Left ventricle myocardium inferior (tissue), 1 donor: ENCODE measurements at regions not wholly inside any gene's neighbourhood (a gene's known extent, or its start where the extent isn't known, plus 50 kb on each side); places are given as distances from the start of the nearest gene placed in this dataset.

Experiments
- DNase-seq: peaks from one replicate; pipeline ENCODE4 v3.0.0-alpha.2; 2020
- H3K27ac ChIP-seq: fragments of 200-600 bp; replicated peaks from 2 replicates; pipeline ENCODE4 v1.8.0; 2021
- H3K27me3 ChIP-seq: fragments of 200-600 bp; 2 replicates; pipeline ENCODE4 v1.8.0; 2021; ENCODE audit warnings: low read depth
- H3K36me3 ChIP-seq: fragments of 200-600 bp; 2 replicates; pipeline ENCODE4 v1.8.0; 2021
- H3K4me1 ChIP-seq: fragments of 200-600 bp; 2 replicates; pipeline ENCODE4 v1.8.0; 2021
- H3K4me3 ChIP-seq: fragments of 200-600 bp; 2 replicates; pipeline ENCODE4 v1.8.0; 2021; ENCODE audit warnings: mild to moderate bottlenecking, moderate library complexity
- H3K9me3 ChIP-seq: fragments of 200-600 bp; replicated peaks from 2 replicates; pipeline ENCODE4 v1.8.0; 2021
- CTCF ChIP-seq: fragments of 200-600 bp; IDR thresholded peaks from 2 replicates; pipeline ENCODE4 v1.8.0; 2021; ENCODE audit warnings: antibody characterized with exemption, mild to moderate bottlenecking, borderline replicate concordance
- intact Hi-C: fragments of 100-400 bp; cut with micrococcal nuclease; formaldehyde crosslinking; loops from one replicate; pipeline ENCODE4 v1.11.0; 2022
- donor health status: DM: no; HTN: yes; CAD: no; lungs with severe emphysema.

GRCh38 chr14:98466807-98467206, 805.2 kb downstream of the BCL11B start:
- H3K27me3 ChIP-seq: peaks cover 12% of the 10 kb centered on the region
- H3K36me3 ChIP-seq: no peaks in the 10 kb centered on the region
- intact Hi-C loops: no loop called here
- H3K4me1 ChIP-seq: no peaks in the 10 kb centered on the region
- H3K27ac ChIP-seq: no peak overlapping the region
- no peaks in the 10 kb centered on the region for H3K9me3 ChIP-seq
- DNase-seq: no peak
- TF ChIP-seq CTCF: no peak
- no peak overlapping the region for H3K4me3 ChIP-seq

GRCh38 chr14:98470663-98471062, 801.3 kb downstream of the BCL11B start:
- DNase-seq: no peak
- peaks cover 12% of the 10 kb centered on the region for H3K27me3 ChIP-seq
- TF ChIP-seq CTCF: no peak
- intact Hi-C loops: no loop called here
- H3K36me3 ChIP-seq: no peaks in the 10 kb centered on the region
- no peaks in the 10 kb centered on the region for H3K4me1 ChIP-seq
- H3K9me3 ChIP-seq: no peaks in the 10 kb centered on the region
- H3K27ac ChIP-seq: no peak overlapping the region
- no peak overlapping the region for H3K4me3 ChIP-seq

GRCh38 chr14:98474900-98475299, 797.1 kb downstream of the BCL11B start:
- no peaks in the 10 kb centered on the region for H3K4me1 ChIP-seq
- intact Hi-C loops: no loop called here
- H3K9me3 ChIP-seq: peaks cover 6% of the 10 kb centered on the region
- TF ChIP-seq CTCF: no peak
- no peaks in the 10 kb centered on the region for H3K36me3 ChIP-seq
- DNase-seq: no peak
- no peak overlapping the region for H3K27ac ChIP-seq
- H3K4me3 ChIP-seq: no peak overlapping the region
- no peaks in the 10 kb centered on the region for H3K27me3 ChIP-seq

GRCh38 chr14:98477935-98478334, 794.1 kb downstream of the BCL11B start:
- no peak for TF ChIP-seq CTCF
- peaks cover 7% of the 10 kb centered on the region for H3K9me3 ChIP-seq
- peaks cover 7% of the 10 kb centered on the region for H3K27me3 ChIP-seq
- H3K4me3 ChIP-seq: no peak overlapping the region
- intact Hi-C loops: no loop called here
- no peak overlapping the region for H3K27ac ChIP-seq
- H3K4me1 ChIP-seq: no peaks in the 10 kb centered on the region
- H3K36me3 ChIP-seq: no peaks in the 10 kb centered on the region
- DNase-seq: no peak

GRCh38 chr14:98489115-98489514, 782.9 kb downstream of the BCL11B start:
- DNase-seq: no peak
- no peak for TF ChIP-seq CTCF
- H3K4me3 ChIP-seq: no peak overlapping the region
- H3K36me3 ChIP-seq: no peaks in the 10 kb centered on the region
- no peak overlapping the region for H3K27ac ChIP-seq
- no peaks in the 10 kb centered on the region for H3K4me1 ChIP-seq
- no peaks in the 10 kb centered on the region for H3K27me3 ChIP-seq
- intact Hi-C loops: no loop called here
- H3K9me3 ChIP-seq: peaks cover 18% of the 10 kb centered on the region

- intact Hi-C loops: no loop called here
- Histone ChIP-seq H3K36me3 (no peaks in the 10 kb centered on the region), H3K4me1 (no peaks in the 10 kb centered on the region), H3K9me3 (no peaks in the 10 kb centered on the region), H3K4me3 (no peak overlapping the region), H3K27ac (no peak overlapping the region), H3K27me3 (peaks cover 10% of the 10 kb centered on the region)
- no peak for DNase-seq
- TF ChIP-seq CTCF: no peak
Observed at GRCh38 chr14:98494582-98494981, 777.4 kb downstream of the BCL11B start.
